Trophoblast cell (in vitro differentiated cells and primary cell): ENCODE measurements at regions not wholly inside any gene's neighbourhood (a gene's known extent, or its start where the extent isn't known, plus 50 kb on each side); places are given as distances from the start of the nearest gene placed in this dataset.
A peak's percentile ranks its signal among the peaks of the same experiment; 100 is the strongest.
"Not testable (repeated sequence)": the region's sequence is repeated elsewhere in the genome, so short reads cannot be mapped to it uniquely, and the experiment has no call there.

Experiments used
- DNase-seq, 2 donors: peaks; one replicate each; pipeline ENCODE4 v3.0.0-alpha.2; 2016
- H2AFZ ChIP-seq: 2 replicates; pipeline ENCODE4 v1.6.1; 2013; ENCODE audit warnings: low read length, moderate library complexity, mild to moderate bottlenecking; ENCODE audit not compliant: insufficient read depth, poor library complexity
- H2AK5ac ChIP-seq: 2 replicates; pipeline ENCODE4 v1.6.1; 2013; ENCODE audit warnings: mild to moderate bottlenecking, low read length
- H2BK120ac ChIP-seq: 2 replicates; pipeline ENCODE4 v1.6.1; 2013; ENCODE audit warnings: low read length, mild to moderate bottlenecking, moderate library complexity; ENCODE audit not compliant: insufficient read depth, poor library complexity
- H2BK12ac ChIP-seq: 2 replicates; pipeline ENCODE4 v1.6.1; 2013; ENCODE audit warnings: mild to moderate bottlenecking, low read length, moderate library complexity
- H2BK5ac ChIP-seq: 2 replicates; pipeline ENCODE4 v1.6.1; 2013; ENCODE audit warnings: low read length, low read depth, moderate library complexity, mild to moderate bottlenecking; ENCODE audit not compliant: poor library complexity
- H3K14ac ChIP-seq: 2 replicates; pipeline ENCODE4 v1.6.1; 2013; ENCODE audit warnings: mild to moderate bottlenecking, low read length
- H3K18ac ChIP-seq: 2 replicates; pipeline ENCODE4 v1.6.1; 2013; ENCODE audit warnings: mild to moderate bottlenecking, low read length
- H3K23ac ChIP-seq: 2 replicates; pipeline ENCODE4 v1.6.1; 2013; ENCODE audit warnings: low read length
- H3K27ac ChIP-seq: 2 replicates; pipeline ENCODE4 v1.5.1; 2013; ENCODE audit warnings: low read depth, mild to moderate bottlenecking, inconsistent platforms, low read length, moderate library complexity
- H3K27me3 ChIP-seq: 2 replicates; pipeline ENCODE4 v1.6.1; 2013; ENCODE audit warnings: inconsistent platforms, mild to moderate bottlenecking, low read length, moderate library complexity; ENCODE audit not compliant: insufficient read depth
- H3K36me3 ChIP-seq, 2 experiments: 1 replicate in 1 of 2; 2 replicates in 1 of 2; pipeline ENCODE4 v1.6.1; 2013; ENCODE audit warnings: low read length in 2 of 2, mild to moderate bottlenecking in 2 of 2, moderate library complexity in 1 of 2; ENCODE audit not compliant: insufficient read depth in 2 of 2, control insufficient read depth in 1 of 2
- H3K4ac ChIP-seq: 2 replicates; pipeline ENCODE4 v1.6.1; 2013; ENCODE audit warnings: low read depth, mild to moderate bottlenecking, low read length, moderate library complexity
- H3K4me1 ChIP-seq, 2 experiments: 1 replicate in 1 of 2; 2 replicates in 1 of 2; pipeline ENCODE4 v1.6.1; 2013; ENCODE audit warnings: low read length in 2 of 2, mild to moderate bottlenecking in 2 of 2, moderate library complexity in 1 of 2; ENCODE audit not compliant: insufficient read depth in 2 of 2, control insufficient read depth in 1 of 2
- H3K4me2 ChIP-seq: 2 replicates; pipeline ENCODE4 v1.6.1; 2013; ENCODE audit warnings: inconsistent platforms, mild to moderate bottlenecking, low read length, moderate library complexity
- H3K4me3 ChIP-seq: 2 replicates; pipeline ENCODE4 v1.5.1; 2013; ENCODE audit warnings: mild to moderate bottlenecking, low read depth, low read length, inconsistent platforms
- H3K79me1 ChIP-seq: one replicate; pipeline ENCODE4 v1.6.1; 2013; ENCODE audit warnings: low read length
- H3K79me2 ChIP-seq: 2 replicates; pipeline ENCODE4 v1.6.1; 2013; ENCODE audit warnings: low read length, mild to moderate bottlenecking; ENCODE audit not compliant: control insufficient read depth, insufficient read depth, poor library complexity
- H3K9ac ChIP-seq: 2 replicates; pipeline ENCODE4 v1.6.1; 2013; ENCODE audit warnings: mild to moderate bottlenecking, low read length
- H3K9me3 ChIP-seq: 2 replicates; pipeline ENCODE4 v1.6.1; 2013; ENCODE audit warnings: low read depth, mild to moderate bottlenecking, control low read depth, inconsistent platforms, low read length; ENCODE audit not compliant: insufficient read depth
- H4K12ac ChIP-seq: 2 replicates; pipeline ENCODE4 v1.6.1; 2013; ENCODE audit warnings: low read depth, mild to moderate bottlenecking, low read length, moderate library complexity
- H4K8ac ChIP-seq: 2 replicates; pipeline ENCODE4 v1.6.1; 2013; ENCODE audit warnings: low read depth, mild to moderate bottlenecking, low read length, moderate library complexity
- H4K91ac ChIP-seq: one replicate; pipeline ENCODE4 v1.6.1; 2013; ENCODE audit warnings: low read depth, mild to moderate bottlenecking, low read length, moderate library complexity
- WGBS: extraction: QIAGEN DNeasy Blood & Tissue Kit; methylation state at CpG from one replicate; pipeline ENCODE4 v1.1.7; 2013; ENCODE audit warnings: missing lambda C conversion rate; ENCODE audit not compliant: insufficient read length, insufficient coverage; ENCODE audit errors: extremely low coverage; 5-methylcytosine and 5-hydroxymethylcytosine counted together

DNA sequence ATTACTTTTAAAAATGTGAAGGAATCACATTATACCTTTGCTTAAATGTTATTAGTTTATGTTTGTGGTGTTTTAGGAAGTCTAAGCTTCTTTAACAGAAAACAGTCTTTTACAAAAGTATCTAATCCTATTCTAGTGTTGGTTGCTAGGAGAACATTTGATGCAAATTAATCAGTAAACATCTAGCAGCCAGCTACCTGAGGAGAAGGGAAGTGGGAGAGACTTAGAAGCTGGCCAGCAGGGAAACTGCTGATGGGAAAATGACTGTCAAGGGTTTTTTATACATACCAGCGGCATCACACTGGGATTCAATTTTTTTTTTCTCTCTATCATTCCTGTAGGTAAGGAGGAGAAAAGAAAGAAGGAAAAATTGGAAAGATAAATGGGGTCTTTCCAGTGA lies 686.0 kb upstream of the MMS22L start:
- H2AK5ac ChIP-seq: no peak overlapping the region
- no peak overlapping the region for H2BK5ac ChIP-seq
- no peak overlapping the region for H4K12ac ChIP-seq
- H3K79me2 ChIP-seq: no peaks in the 10 kb centered on the region
- H3K9me3 ChIP-seq: no peaks in the 10 kb centered on the region
- no peak overlapping the region for H3K18ac ChIP-seq
- H3K14ac ChIP-seq: no peak overlapping the region
- H3K79me1 ChIP-seq: no peaks in the 10 kb centered on the region
- H2BK12ac ChIP-seq: no peak overlapping the region
- no peak overlapping the region for H3K9ac ChIP-seq
- no peak overlapping the region for H3K4me3 ChIP-seq
- H4K8ac ChIP-seq: no peak overlapping the region
- no peak overlapping the region for H2BK120ac ChIP-seq
- no peak overlapping the region for H4K91ac ChIP-seq
- H3K23ac ChIP-seq: no peak overlapping the region
- H3K27me3 ChIP-seq: no peaks in the 10 kb centered on the region
- no peak for DNase-seq
- H3K27ac ChIP-seq: no peak overlapping the region
- no peak overlapping the region for H2AFZ ChIP-seq
- H3K4ac ChIP-seq: no peak overlapping the region
- H3K4me1 ChIP-seq: no peaks in the 10 kb centered on the region
- H3K4me2 ChIP-seq: no peak overlapping the region
- WGBS: no CpG with 5 or more reads among the region's 1 CpG
- H3K36me3 ChIP-seq: no peaks in the 10 kb centered on the region

DNA sequence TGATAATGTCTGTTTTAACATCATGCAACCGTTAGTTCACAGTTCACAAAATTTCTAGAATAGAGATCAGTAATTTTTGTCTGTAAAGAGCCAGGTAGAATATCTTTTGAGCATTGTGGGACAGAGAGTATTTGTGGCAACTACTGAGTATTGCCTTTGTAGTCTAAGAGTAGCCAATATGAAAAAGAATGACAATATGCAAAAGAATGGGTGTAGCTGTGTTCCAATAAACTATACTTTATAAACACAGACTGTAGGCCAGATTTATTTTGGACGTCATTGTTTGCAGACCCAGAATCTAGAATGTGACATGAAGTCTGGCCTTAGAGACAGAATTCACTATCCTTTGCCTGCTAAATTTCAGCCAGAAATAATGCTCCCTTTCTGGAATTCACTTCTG lies 694.1 kb upstream of the MMS22L start:
- Histone ChIP-seq H3K79me2 (no peaks in the 10 kb centered on the region), H3K27me3 (no peaks in the 10 kb centered on the region), H3K79me1 (no peaks in the 10 kb centered on the region), H3K9ac (no peak overlapping the region), H2AFZ (no peak overlapping the region), H3K18ac (no peak overlapping the region), H3K14ac (no peak overlapping the region), H3K4me2 (no peak overlapping the region), H4K12ac (no peak overlapping the region), H3K9me3 (no peaks in the 10 kb centered on the region), H3K4me3 (no peak overlapping the region), H4K91ac (no peak overlapping the region), H2BK5ac (no peak overlapping the region), H3K4me1 (no peaks in the 10 kb centered on the region), H2AK5ac (no peak overlapping the region), H3K4ac (no peak overlapping the region), H3K36me3 (no peaks in the 10 kb centered on the region), H3K27ac (no peak overlapping the region), H4K8ac (no peak overlapping the region), H3K23ac (no peak overlapping the region), H2BK120ac (no peak overlapping the region), H2BK12ac (no peak overlapping the region)
- no peak for DNase-seq
- no CpG with 5 or more reads among the region's 2 CpGs for WGBS

DNA sequence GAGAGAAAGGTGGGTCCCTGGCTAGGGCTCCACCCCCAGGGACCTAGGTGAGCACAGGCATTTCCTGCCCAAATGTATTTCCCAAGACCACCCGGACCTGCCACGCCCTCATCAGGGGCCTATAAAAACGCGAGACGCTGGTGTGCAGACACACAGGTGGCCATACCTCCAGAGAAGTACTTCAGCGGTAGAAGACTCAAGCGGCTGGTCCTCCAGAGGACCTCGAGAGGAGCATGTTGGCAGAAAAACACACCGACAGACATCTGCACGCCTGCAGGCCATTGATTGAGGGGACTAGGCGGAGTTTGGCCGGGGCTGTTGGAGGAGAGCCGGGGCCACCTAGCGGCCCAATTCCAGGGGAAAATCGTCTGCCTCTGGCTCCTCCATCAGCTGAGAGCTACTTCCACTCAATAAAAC lies 695.8 kb upstream of the MMS22L start:
- H3K4me2 ChIP-seq: no peak overlapping the region
- no CpG with 5 or more reads among the region's 15 CpGs for WGBS
- H3K23ac ChIP-seq: no peak overlapping the region
- H4K91ac ChIP-seq: no peak overlapping the region
- H3K4ac ChIP-seq: no peak overlapping the region
- no peak overlapping the region for H3K18ac ChIP-seq
- H3K9me3 ChIP-seq: no peaks in the 10 kb centered on the region
- no peak overlapping the region for H3K27ac ChIP-seq
- no peak overlapping the region for H2AFZ ChIP-seq
- no peak overlapping the region for H4K8ac ChIP-seq
- no peaks in the 10 kb centered on the region for H3K4me1 ChIP-seq
- H3K79me1 ChIP-seq: no peaks in the 10 kb centered on the region
- no peak overlapping the region for H2AK5ac ChIP-seq
- H3K27me3 ChIP-seq: no peaks in the 10 kb centered on the region
- peak; percentile 10 to 13 for DNase-seq
- H3K79me2 ChIP-seq: no peaks in the 10 kb centered on the region
- no peak overlapping the region for H3K14ac ChIP-seq
- H3K4me3 ChIP-seq: no peak overlapping the region
- H2BK12ac ChIP-seq: no peak overlapping the region
- H2BK120ac ChIP-seq: no peak overlapping the region
- no peak overlapping the region for H2BK5ac ChIP-seq
- H4K12ac ChIP-seq: no peak overlapping the region
- no peak overlapping the region for H3K9ac ChIP-seq
- H3K36me3 ChIP-seq: no peaks in the 10 kb centered on the region

DNA sequence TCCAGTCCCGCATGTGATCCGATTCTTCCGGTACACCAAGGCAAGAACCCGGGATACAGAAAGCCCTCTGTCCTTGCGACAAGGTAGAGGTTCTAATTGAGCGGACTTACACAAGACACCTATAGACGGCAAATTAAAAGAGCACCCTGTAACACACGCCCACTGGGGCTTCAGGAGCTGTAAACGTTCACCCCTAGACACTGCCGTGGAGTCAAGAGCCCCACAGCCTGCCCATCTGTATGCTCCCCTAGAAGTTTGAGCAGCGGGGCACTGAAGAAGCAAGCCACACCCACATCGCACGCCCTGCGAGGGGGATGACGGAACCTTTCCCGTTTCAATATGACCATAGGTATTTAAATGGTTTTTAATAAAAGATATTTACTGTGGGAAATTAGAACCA lies 696.3 kb upstream of the MMS22L start:
- H3K4me2 ChIP-seq, H4K12ac ChIP-seq, H2BK12ac ChIP-seq, H3K18ac ChIP-seq, H3K9me3 ChIP-seq, H2BK5ac ChIP-seq, H3K79me1 ChIP-seq, H3K23ac ChIP-seq, H2AK5ac ChIP-seq, DNase-seq, H3K14ac ChIP-seq, H3K79me2 ChIP-seq, H4K8ac ChIP-seq, H3K9ac ChIP-seq, H3K36me3 ChIP-seq, H3K27me3 ChIP-seq, H2BK120ac ChIP-seq, H3K4me3 ChIP-seq, H4K91ac ChIP-seq, H3K4me1 ChIP-seq, H3K4ac ChIP-seq, H2AFZ ChIP-seq, H3K27ac ChIP-seq: not testable (repeated sequence)
- WGBS: no CpG with 5 or more reads among the region's 16 CpGs
